Heart left ventricle (tissue), 13 donors: ENCODE measurements at regions not wholly inside any gene's neighbourhood (a gene's known extent, or its start where the extent isn't known, plus 50 kb on each side); places are given as distances from the start of the nearest gene placed in this dataset.

Experiments used
- POLR2A ChIP-seq, 2 donors: fragments of 450-650 bp; IDR thresholded peaks; one replicate each; pipeline ENCODE4 v1.6.1; 2017; ENCODE audit warnings: antibody characterized with exemption in 2 of 2, mild to moderate bottlenecking in 2 of 2, moderate library complexity in 2 of 2
- TF ChIP-seq, protein P1 (sequence below), 12 donors: fragments of 200-600 bp; sonication (generic) in 4 of 12; IDR thresholded peaks; one replicate each; pipeline versions ENCODE4 v1.5.0 to v1.8.0; 2018 to 2022; ENCODE audit warnings: antibody characterized with exemption in 12 of 12, mild to moderate bottlenecking in 5 of 12
- donor health status: ischemic (EF 13 %, LVEDD 7.1; RV severe dilation, severe dysfunction).
- donor health status: DM: no; HTN: yes; CAD: no.
- donor health status: DM: no; HTN: no; CAD: no.
- donor health status: ischemic (EF 25% LVEDD 6.9; RV normal size, moderate dysfunction).
- donor health status: ischemic (EF 25% LVEDD 5.7; RV mildly dilated, moderate dysfunction).
- donor health status: ischemic (EF 35%, LVEDD 5.7; RV mildly dilated, moderate dysfunction).
- donor health status: nonischemic (EF 11% LVEDD 7.7; RV severe dilation, severe dysfunction).
- donor health status: DM: yes; HTN: yes; CAD: no.
- donor health status: PGD.
- donor health status: ischemic (EF 29% LVEDD 5.4; RV normal size, mild dysfunction).
- donor health status: nonischemic (EF 23%, LVEDD 6.1; RV moderate dilation, normal function).

DNA sequence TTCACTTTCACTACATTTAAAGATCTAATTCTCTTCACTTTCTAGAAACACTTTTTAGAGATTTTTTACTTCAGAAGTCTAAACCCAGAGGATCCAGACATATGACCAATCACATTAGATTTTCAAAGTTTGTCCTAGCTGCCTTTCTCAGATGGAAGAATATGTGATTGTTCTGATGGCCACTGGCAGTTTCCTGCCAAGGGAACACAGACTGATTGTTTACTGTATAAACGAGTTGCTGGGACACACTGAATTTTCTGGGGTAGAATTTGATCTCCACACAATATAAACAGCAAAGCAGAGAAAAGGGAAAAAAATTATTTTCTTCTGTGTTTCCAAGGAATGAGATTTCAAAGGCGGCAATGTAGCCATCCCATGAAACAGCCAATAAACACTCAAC, 480.0 kb downstream of the TOX3 start:
- TF ChIP-seq POLR2A (IDR thresholded peaks at IDR 0.05) = no peak
- TF ChIP-seq, protein P1, sequence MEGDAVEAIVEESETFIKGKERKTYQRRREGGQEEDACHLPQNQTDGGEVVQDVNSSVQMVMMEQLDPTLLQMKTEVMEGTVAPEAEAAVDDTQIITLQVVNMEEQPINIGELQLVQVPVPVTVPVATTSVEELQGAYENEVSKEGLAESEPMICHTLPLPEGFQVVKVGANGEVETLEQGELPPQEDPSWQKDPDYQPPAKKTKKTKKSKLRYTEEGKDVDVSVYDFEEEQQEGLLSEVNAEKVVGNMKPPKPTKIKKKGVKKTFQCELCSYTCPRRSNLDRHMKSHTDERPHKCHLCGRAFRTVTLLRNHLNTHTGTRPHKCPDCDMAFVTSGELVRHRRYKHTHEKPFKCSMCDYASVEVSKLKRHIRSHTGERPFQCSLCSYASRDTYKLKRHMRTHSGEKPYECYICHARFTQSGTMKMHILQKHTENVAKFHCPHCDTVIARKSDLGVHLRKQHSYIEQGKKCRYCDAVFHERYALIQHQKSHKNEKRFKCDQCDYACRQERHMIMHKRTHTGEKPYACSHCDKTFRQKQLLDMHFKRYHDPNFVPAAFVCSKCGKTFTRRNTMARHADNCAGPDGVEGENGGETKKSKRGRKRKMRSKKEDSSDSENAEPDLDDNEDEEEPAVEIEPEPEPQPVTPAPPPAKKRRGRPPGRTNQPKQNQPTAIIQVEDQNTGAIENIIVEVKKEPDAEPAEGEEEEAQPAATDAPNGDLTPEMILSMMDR (IDR thresholded peaks at IDR 0.05) = no peak
